GM12878 (cell line): ENCODE measurements at regions not wholly inside any gene's neighbourhood (a gene's known extent, or its start where the extent isn't known, plus 50 kb on each side); places are given as distances from the start of the nearest gene placed in this dataset.

Source experiments
- ATAC-seq: fragments of 200-7000 bp; cut with Tn5 transposase; 3 replicates; pipeline ENCODE4 v1.9.1; 2020; ENCODE audit warnings: mild to moderate bottlenecking, moderate library complexity
- BruUV-seq: library from RNA; stranded (reverse); fragments of 400-500 nt; replicated peaks from 2 replicates; lab custom pipeline; 2021; lab: Mats Ljungman, UMichigan
- CTCF ChIA-PET: fragments of 300-600 bp; sonication (Branson Sonifier 250); formaldehyde crosslinking; extraction: SDS; loops from one replicate; lab custom pipeline; 2021; ENCODE audit warnings: inconsistent platforms; lab: Yijun Ruan, JAX
- POLR2A ChIA-PET: fragments of 350-600 bp; formaldehyde crosslinking; extraction: SDS; loops from one replicate; lab custom pipeline; 2021; ENCODE audit warnings: inconsistent platforms; lab: Charles Lee
- RAD21 ChIA-PET: fragments of 300-600 bp; sonication (Branson Sonifier 250); formaldehyde crosslinking; loops from one replicate; lab custom pipeline; 2023; ENCODE audit warnings: antibody characterized with exemption; ENCODE audit not compliant: unreplicated experiment; lab: Charles Lee
- SMC1A ChIA-PET: fragments of 300-600 bp; sonication (Branson Sonifier 250); formaldehyde crosslinking; loops from one replicate; lab custom pipeline; 2023; ENCODE audit not compliant: unreplicated experiment, uncharacterized antibody; lab: Charles Lee
- DNase-seq: peaks from one replicate; pipeline ENCODE4 v3.0.0-alpha.2; 2011; ENCODE audit warnings: low read depth, low spot score
- FAIRE-seq: peaks from 3 replicates; lab custom pipeline; 2011; peaks lifted over from hg19 to GRCh38; lab: Jason Lieb, UNC
- H2AFZ ChIP-seq: 2 replicates; pipeline ENCODE4 v1.6.0; 2011; ENCODE audit warnings: low read depth, low read length, control low read depth; ENCODE audit not compliant: control insufficient read depth
- H3K27ac ChIP-seq: 2 replicates; pipeline ENCODE4 v1.5.1; 2011; ENCODE audit warnings: control low read depth; ENCODE audit not compliant: control insufficient read depth, insufficient read depth
- H3K27me3 ChIP-seq, 2 experiments: replicated peaks in 1 of 2; 2 replicates each; pipeline versions ENCODE4 v1.6.0 to v1.6.1; 2011; ENCODE audit warnings: low read length in 1 of 2; ENCODE audit not compliant: control insufficient read depth in 2 of 2, insufficient read depth in 2 of 2
- H3K36me3 ChIP-seq, 2 experiments: 2 replicates each; pipeline ENCODE4 v1.5.1; 2011; ENCODE audit warnings: low read length in 1 of 2; ENCODE audit not compliant: control insufficient read depth in 2 of 2, insufficient read depth in 2 of 2
- H3K4me1 ChIP-seq: 2 replicates; pipeline ENCODE4 v1.6.1; 2011; ENCODE audit warnings: mild to moderate bottlenecking, low read length, moderate library complexity, mixed read lengths; ENCODE audit not compliant: control insufficient read depth, insufficient read depth
- H3K4me2 ChIP-seq: 2 replicates; pipeline ENCODE4 v1.6.0; 2011; ENCODE audit warnings: control low read depth; ENCODE audit not compliant: control insufficient read depth, insufficient read depth
- H3K4me3 ChIP-seq: fragments of 200-600 bp; sonication (generic); 2 replicates; pipeline ENCODE4 v1.5.1; 2016
- H3K79me2 ChIP-seq: 2 replicates; pipeline ENCODE4 v1.6.0; 2011; ENCODE audit warnings: low read length; ENCODE audit not compliant: control insufficient read depth, insufficient read depth
- H3K9ac ChIP-seq: 2 replicates; pipeline ENCODE4 v1.8.0; 2011; ENCODE audit warnings: low read length, control low read depth, mixed read lengths; ENCODE audit not compliant: control insufficient read depth, insufficient read depth
- H3K9me3 ChIP-seq: replicated peaks from 3 replicates; pipeline ENCODE4 v1.5.1; 2011; ENCODE audit warnings: mild to moderate bottlenecking, low read length; ENCODE audit not compliant: control insufficient read depth, insufficient read depth
- H4K20me1 ChIP-seq: 2 replicates; pipeline ENCODE4 v1.6.0; 2011; ENCODE audit not compliant: control insufficient read depth, insufficient read depth
- CEBPZ ChIP-seq: fragments of 150-350 bp; IDR thresholded peaks from 2 replicates; pipeline ENCODE4 v1.6.1; 2016; ENCODE audit warnings: low read depth, low read length
- CHD4 ChIP-seq: fragments of 200-600 bp; sonication (generic); IDR thresholded peaks from 2 replicates; pipeline ENCODE4 v1.6.1; 2016; ENCODE audit warnings: mild to moderate bottlenecking
- CUX1 ChIP-seq: IDR thresholded peaks from 2 replicates; pipeline ENCODE4 v1.6.1; 2012; ENCODE audit warnings: improper control_type of control experiment, low read depth, low read length; ENCODE audit not compliant: insufficient replicate concordance
- MXI1 ChIP-seq: fragments of 150-350 bp; IDR thresholded peaks from 2 replicates; pipeline ENCODE4 v1.6.1; 2011; ENCODE audit warnings: low read depth, mild to moderate bottlenecking, inconsistent platforms, low read length, improper control_type of control experiment
- POLR2A ChIP-seq: IDR thresholded peaks from 2 replicates; pipeline ENCODE4 v1.6.1; 2011; ENCODE audit warnings: low read depth, mild to moderate bottlenecking, low read length
- RFX5 ChIP-seq: IDR thresholded peaks from 2 replicates; pipeline ENCODE4 v1.6.1; 2011; ENCODE audit warnings: low read depth, low read length, improper control_type of control experiment
- SKIL ChIP-seq: fragments of 450-650 bp; IDR thresholded peaks from 2 replicates; pipeline ENCODE4 v1.6.1; 2017; ENCODE audit warnings: mild to moderate bottlenecking, low read depth, inconsistent platforms; ENCODE audit not compliant: poor library complexity, severe bottlenecking
- TCF3 ChIP-seq: IDR thresholded peaks from 2 replicates; pipeline ENCODE4 v1.6.1; 2012; ENCODE audit warnings: low read depth, mild to moderate bottlenecking, low read length, borderline replicate concordance; ENCODE audit not compliant: insufficient read depth
- ZBTB11 ChIP-seq: fragments of 450-650 bp; formaldehyde crosslinking; IDR thresholded peaks from 2 replicates; pipeline ENCODE4 v1.5.0; 2022; ENCODE audit warnings: mild to moderate bottlenecking, missing genetic modification characterization
- WGBS: methylation state at CpG from one replicate; pipeline ENCODE4 v1.1.6; 2016; ENCODE audit warnings: low lambda C conversion rate; ENCODE audit not compliant: insufficient replicate concordance, insufficient coverage; ENCODE audit errors: missing lambda C conversion rate; 5-methylcytosine and 5-hydroxymethylcytosine counted together
- in situ Hi-C: fragments of 300-500 bp; cut with MboI; formaldehyde crosslinking; loops from 9 replicates; pipeline ENCODE4 v1.14.3; 2018; ENCODE audit warnings: mixed read lengths
- intact Hi-C: fragments of 100-400 bp; cut with micrococcal nuclease; formaldehyde crosslinking; loops from one replicate; pipeline ENCODE4 v1.14.2; 2022; ENCODE audit not compliant: unreplicated experiment

- TF ChIP-seq CHD4 = no peak
- no peak for TF ChIP-seq RFX5
- TF ChIP-seq CEBPZ = no peak
- TF ChIP-seq CUX1 = no peak
- TF ChIP-seq POLR2A = no peak
These were observed 236.2 kb downstream of the NNT start (continued) for GRCh38 chr5:43839218-43839617.

GRCh38 chr5:43837996-43838395, 235.0 kb downstream of the NNT start:
- 27% methylated on average over 1 of the region's 1 CpG for WGBS
- no peaks in the 10 kb centered on the region for H3K4me1 ChIP-seq
- H3K27ac ChIP-seq = no peak overlapping the region
- no peaks in the 10 kb centered on the region for H4K20me1 ChIP-seq
- in situ Hi-C loops (no loop called here), intact Hi-C loops (no loop called here)
- no TSS peak for BruUV-seq
- RAD21 ChIA-PET = no interaction called here
- H3K4me3 ChIP-seq = no peak overlapping the region
- TF ChIP-seq TCF3 (no peak), ZBTB11 (CRISPR knock-in tag) (no peak), SKIL (no peak), MXI1 (no peak)
- H3K36me3 ChIP-seq = no peaks in the 10 kb centered on the region
- POLR2A ChIA-PET = no interaction called here
- H3K9ac ChIP-seq = no peak overlapping the region
- SMC1A ChIA-PET = no interaction called here
- H3K4me2 ChIP-seq = no peak overlapping the region
- no peaks in the 10 kb centered on the region for H3K9me3 ChIP-seq
- no peaks in the 10 kb centered on the region for H3K27me3 ChIP-seq
- DNase-seq = no peak
- ATAC-seq = no peak
- CTCF ChIA-PET = no interaction called here
- FAIRE-seq = no peak
- H3K79me2 ChIP-seq = no peaks in the 10 kb centered on the region
- no peak overlapping the region for H2AFZ ChIP-seq
